ENCODE measurements at regions not wholly inside any gene's neighbourhood (a gene's known extent, or its start where the extent isn't known, plus 50 kb on each side); places are given as distances from the start of the nearest gene placed in this dataset.

- no peaks in the 10 kb centered on the region for H3K36me3 Mint-ChIP-seq (ENCODE audit: insufficient read depth, unreplicated experiment)
- H3K4me1 Mint-ChIP-seq (ENCODE audit: low read depth, unreplicated experiment) = no peaks in the 10 kb centered on the region
- H3K27me3 Mint-ChIP-seq (ENCODE audit: unreplicated experiment) = no peaks in the 10 kb centered on the region
- CTCF ChIA-PET = no interaction called here
- intact Hi-C loops (cut with micrococcal nuclease; ENCODE audit: unreplicated experiment) = no loop called here
- no peak for TF ChIP-seq CTCF (IDR thresholded peaks at IDR 0.05; ENCODE audit: unreplicated experiment)
- H3K27ac Mint-ChIP-seq (ENCODE audit: unreplicated experiment) = no peak overlapping the region
- no peak overlapping the region for H3K4me3 Mint-ChIP-seq (ENCODE audit: low read depth, unreplicated experiment)
- no TSS peak for BruUV-seq (replicated peaks)
- no peak for DNase-seq
- H3K9me3 Mint-ChIP-seq (ENCODE audit: low read depth, unreplicated experiment) = peaks cover 5% of the 10 kb centered on the region
These were observed 195.6 kb upstream of the TNC start for GRCh38 chr9:115313545-115313944.

- intact Hi-C loops (cut with micrococcal nuclease; ENCODE audit: unreplicated experiment) = no loop called here
- Mint-ChIP-seq H3K4me1 (ENCODE audit: low read depth, unreplicated experiment) (no peaks in the 10 kb centered on the region), H3K27ac (ENCODE audit: unreplicated experiment) (no peak overlapping the region), H3K4me3 (ENCODE audit: low read depth, unreplicated experiment) (no peak overlapping the region), H3K9me3 (ENCODE audit: low read depth, unreplicated experiment) (peaks cover 7% of the 10 kb centered on the region), H3K36me3 (ENCODE audit: insufficient read depth, unreplicated experiment) (no peaks in the 10 kb centered on the region), H3K27me3 (ENCODE audit: unreplicated experiment) (no peaks in the 10 kb centered on the region)
- no peak for TF ChIP-seq CTCF (IDR thresholded peaks at IDR 0.05; ENCODE audit: unreplicated experiment)
- CTCF ChIA-PET = interaction anchor here (0.6 kb wide), 1 partner anchor 76 kb away, joined by 3 read pairs; no protein-coding TSS in a partner anchor
- BruUV-seq (replicated peaks) = no TSS peak
- DNase-seq = no peak
These were observed 208.5 kb upstream of the TNC start for GRCh38 chr9:115326461-115326860.

GRCh38 chr9:115327436-115328122 lies 209.6 kb upstream of the TNC start:
- CTCF ChIA-PET = no interaction called here

GRCh38 chr9:115328228-115328627 lies 210.3 kb upstream of the TNC start:
- Mint-ChIP-seq H3K36me3 (ENCODE audit: insufficient read depth, unreplicated experiment) (no peaks in the 10 kb centered on the region), H3K27me3 (ENCODE audit: unreplicated experiment) (no peaks in the 10 kb centered on the region), H3K4me3 (ENCODE audit: low read depth, unreplicated experiment) (no peak overlapping the region), H3K4me1 (ENCODE audit: low read depth, unreplicated experiment) (no peaks in the 10 kb centered on the region), H3K9me3 (ENCODE audit: low read depth, unreplicated experiment) (peaks cover 3% of the 10 kb centered on the region), H3K27ac (ENCODE audit: unreplicated experiment) (no peak overlapping the region)
- BruUV-seq (replicated peaks) = no TSS peak
- DNase-seq = no peak
- TF ChIP-seq CTCF (IDR thresholded peaks at IDR 0.05; ENCODE audit: unreplicated experiment) = no peak
- intact Hi-C loops (cut with micrococcal nuclease; ENCODE audit: unreplicated experiment) = no loop called here
- CTCF ChIA-PET = no interaction called here

More at GRCh38 chr9:115327436-115328122, 209.6 kb upstream of the TNC start:
- Mint-ChIP-seq H3K9me3 (ENCODE audit: low read depth, unreplicated experiment) (peaks cover 3% of the 10 kb centered on the region), H3K4me3 (ENCODE audit: low read depth, unreplicated experiment) (no peak overlapping the region), H3K36me3 (ENCODE audit: insufficient read depth, unreplicated experiment) (no peaks in the 10 kb centered on the region), H3K27ac (ENCODE audit: unreplicated experiment) (no peak overlapping the region), H3K4me1 (ENCODE audit: low read depth, unreplicated experiment) (no peaks in the 10 kb centered on the region), H3K27me3 (ENCODE audit: unreplicated experiment) (no peaks in the 10 kb centered on the region)
- no peak for DNase-seq
- BruUV-seq (replicated peaks) = no TSS peak
- intact Hi-C loops (cut with micrococcal nuclease; ENCODE audit: unreplicated experiment) = no loop called here
- TF ChIP-seq CTCF (IDR thresholded peaks at IDR 0.05; ENCODE audit: unreplicated experiment) = no peak

Data from Calu3 (cell line).